Retinal pigment epithelial cell (primary cell): ENCODE measurements at regions not wholly inside any gene's neighbourhood (a gene's known extent, or its start where the extent isn't known, plus 50 kb on each side); places are given as distances from the start of the nearest gene placed in this dataset.
"Not testable (repeated sequence)": the region's sequence is repeated elsewhere in the genome, so short reads cannot be mapped to it uniquely, and the experiment has no call there.

Experiments used
- DNase-seq: peaks from one replicate; pipeline ENCODE4 v3.0.0-alpha.2; 2010; ENCODE audit warnings: low read depth
- H3K4me3 ChIP-seq: 2 replicates; pipeline ENCODE4 v1.5.1; 2011; ENCODE audit warnings: mild to moderate bottlenecking, low read length, control low read depth, moderate library complexity
- TF ChIP-seq, protein P1 (sequence below): conservative IDR thresholded peaks from 2 replicates; pipeline ENCODE4 v1.5.1; 2011; ENCODE audit warnings: low read depth, low read length, control low read depth, inconsistent platforms

GRCh38 chr14:83290447-83290846, 1756.8 kb upstream of the SEL1L start:
- TF ChIP-seq, protein P1, sequence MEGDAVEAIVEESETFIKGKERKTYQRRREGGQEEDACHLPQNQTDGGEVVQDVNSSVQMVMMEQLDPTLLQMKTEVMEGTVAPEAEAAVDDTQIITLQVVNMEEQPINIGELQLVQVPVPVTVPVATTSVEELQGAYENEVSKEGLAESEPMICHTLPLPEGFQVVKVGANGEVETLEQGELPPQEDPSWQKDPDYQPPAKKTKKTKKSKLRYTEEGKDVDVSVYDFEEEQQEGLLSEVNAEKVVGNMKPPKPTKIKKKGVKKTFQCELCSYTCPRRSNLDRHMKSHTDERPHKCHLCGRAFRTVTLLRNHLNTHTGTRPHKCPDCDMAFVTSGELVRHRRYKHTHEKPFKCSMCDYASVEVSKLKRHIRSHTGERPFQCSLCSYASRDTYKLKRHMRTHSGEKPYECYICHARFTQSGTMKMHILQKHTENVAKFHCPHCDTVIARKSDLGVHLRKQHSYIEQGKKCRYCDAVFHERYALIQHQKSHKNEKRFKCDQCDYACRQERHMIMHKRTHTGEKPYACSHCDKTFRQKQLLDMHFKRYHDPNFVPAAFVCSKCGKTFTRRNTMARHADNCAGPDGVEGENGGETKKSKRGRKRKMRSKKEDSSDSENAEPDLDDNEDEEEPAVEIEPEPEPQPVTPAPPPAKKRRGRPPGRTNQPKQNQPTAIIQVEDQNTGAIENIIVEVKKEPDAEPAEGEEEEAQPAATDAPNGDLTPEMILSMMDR, result no peak
- DNase-seq, result no peak
- H3K4me3 ChIP-seq, result no peak overlapping the region

- H3K4me3 ChIP-seq, result no peak overlapping the region
- no peak for DNase-seq
- TF ChIP-seq, protein P1, result no peak
Observed at GRCh38 chr14:83291714-83292113, 1758.1 kb upstream of the SEL1L start.

DNA sequence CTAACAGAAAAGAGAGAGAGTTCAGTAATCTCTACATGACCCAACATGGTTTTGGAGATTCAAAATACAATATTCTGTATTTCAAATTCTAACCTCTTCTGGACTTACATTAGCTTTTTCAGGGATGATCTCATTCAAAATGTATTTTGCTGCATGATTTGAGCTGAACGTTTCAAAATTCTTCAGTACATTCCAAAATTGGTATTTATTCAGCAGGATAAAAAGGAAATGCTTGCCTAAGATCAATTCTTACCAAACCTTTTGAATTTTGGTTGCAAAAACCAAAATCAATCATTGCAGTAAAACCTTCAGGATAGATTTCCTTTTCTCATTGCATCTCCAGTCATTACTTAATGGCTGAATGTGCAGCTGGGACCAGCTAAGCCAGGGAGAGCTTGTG, 1761.3 kb upstream of the SEL1L start:
- DNase-seq, result no peak
- TF ChIP-seq, protein P1, result no peak

GRCh38 chr14:83297361-83297760, 1763.7 kb upstream of the SEL1L start:
- H3K4me3 ChIP-seq, result no peak overlapping the region
- DNase-seq, result no peak
- TF ChIP-seq, protein P1, result no peak

More for the DNA sequence above, 1761.3 kb upstream of the SEL1L start:
- H3K4me3 ChIP-seq, result no peak overlapping the region

DNA sequence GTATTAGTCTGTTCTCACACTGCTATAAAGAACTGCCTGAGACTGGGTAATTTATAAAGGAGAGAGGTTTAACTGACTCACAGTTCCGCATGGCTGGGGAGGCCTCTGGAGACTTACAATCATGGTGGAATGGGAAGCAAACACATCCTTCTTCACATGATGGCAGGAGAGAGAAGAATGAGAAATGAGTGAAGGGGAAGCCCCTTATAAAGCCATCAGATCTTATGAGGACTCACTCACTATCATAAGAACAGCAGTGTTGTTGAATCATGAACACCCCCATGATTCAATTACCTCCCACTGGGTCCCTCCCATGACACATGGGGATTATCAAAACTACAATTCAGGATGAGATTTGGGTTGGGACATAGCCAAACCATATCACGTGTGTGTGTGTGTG, 1764.4 kb upstream of the SEL1L start:
- not testable (repeated sequence) for H3K4me3 ChIP-seq, DNase-seq

- peak; percentile 45 for DNase-seq
- no peak overlapping the region for H3K4me3 ChIP-seq
- TF ChIP-seq, protein P1, result peak; percentile 92
Observed at GRCh38 chr14:83300476-83301064, 1766.9 kb upstream of the SEL1L start.

- DNase-seq, result no peak
- TF ChIP-seq, protein P1, result no peak
Observed at GRCh38 chr14:83301791-83302190, 1768.1 kb upstream of the SEL1L start.

More at GRCh38 chr14:83301791-83302190, 1768.1 kb upstream of the SEL1L start:
- no peak overlapping the region for H3K4me3 ChIP-seq
